HepG2 (cell line): ENCODE measurements at regions not wholly inside any gene's neighbourhood (a gene's known extent, or its start where the extent isn't known, plus 50 kb on each side); places are given as distances from the start of the nearest gene placed in this dataset.

Experiments used
- CTCF ChIP-seq: sonication (generic); formaldehyde crosslinking; IDR thresholded peaks from 2 replicates; pipeline ENCODE4 v1.5.0; 2020; ENCODE audit warnings: mild to moderate bottlenecking, missing genetic modification reagents, moderate library complexity
- JUNB ChIP-seq: sonication (generic); formaldehyde crosslinking; IDR thresholded peaks from 2 replicates; pipeline ENCODE4 v1.8.0; 2022; ENCODE audit warnings: missing genetic modification reagents, mild to moderate bottlenecking, borderline replicate concordance
- KDM3A ChIP-seq: IDR thresholded peaks from 2 replicates; pipeline ENCODE4 v1.6.1; 2018; ENCODE audit warnings: low read depth, missing compliant biosample characterization
- NFE2L2 ChIP-seq: fragments of 150-350 bp; IDR thresholded peaks from 2 replicates; pipeline ENCODE4 v1.6.1; 2014; ENCODE audit warnings: low read length
- PBX3 ChIP-seq: sonication (generic); formaldehyde crosslinking; IDR thresholded peaks from 2 replicates; pipeline ENCODE4 v1.8.1; 2023; ENCODE audit warnings: missing genetic modification reagents, inconsistent platforms, borderline replicate concordance
- PHF21A ChIP-seq: sonication (generic); formaldehyde crosslinking; IDR thresholded peaks from 2 replicates; pipeline ENCODE4 v1.5.0; 2020; ENCODE audit warnings: mild to moderate bottlenecking, missing genetic modification reagents
- POLR2AphosphoS2 ChIP-seq: IDR thresholded peaks from 2 replicates; pipeline ENCODE4 v1.6.1; 2011; ENCODE audit warnings: low read depth, low read length, improper control_type of control experiment
- RBFOX2 ChIP-seq: fragments of 200-400 bp; formaldehyde crosslinking; IDR thresholded peaks from 2 replicates; pipeline ENCODE4 v1.6.1; 2017; ENCODE audit warnings: low read depth, mild to moderate bottlenecking, low read length
- RFX5 ChIP-seq: IDR thresholded peaks from 2 replicates; pipeline ENCODE4 v1.6.1; 2011; ENCODE audit warnings: low read depth, low read length, improper control_type of control experiment
- ZBTB10 ChIP-seq: sonication (generic); formaldehyde crosslinking; IDR thresholded peaks from 2 replicates; pipeline ENCODE4 v1.4.0; 2020; ENCODE audit warnings: missing genetic modification reagents, borderline replicate concordance
- ZNF274 ChIP-seq: sonication (generic); formaldehyde crosslinking; IDR thresholded peaks from 2 replicates; pipeline ENCODE4 v1.5.1; 2020; ENCODE audit warnings: mild to moderate bottlenecking, missing genetic modification reagents
- ZNF607 ChIP-seq: sonication (generic); formaldehyde crosslinking; IDR thresholded peaks from 2 replicates; pipeline ENCODE4 v1.5.1; 2020; ENCODE audit warnings: missing genetic modification reagents, mild to moderate bottlenecking, borderline replicate concordance
- ZUFSP ChIP-seq: sonication (generic); formaldehyde crosslinking; IDR thresholded peaks from 2 replicates; pipeline ENCODE4 v1.9.0; 2021; ENCODE audit warnings: missing genetic modification reagents, mild to moderate bottlenecking, borderline replicate concordance

- TF ChIP-seq ZBTB10 (CRISPR knock-in tag) = no peak
- TF ChIP-seq PHF21A (CRISPR knock-in tag) = no peak
- no peak for TF ChIP-seq RFX5
- no peak for TF ChIP-seq KDM3A
- no peak for TF ChIP-seq RBFOX2
- TF ChIP-seq JUNB (CRISPR knock-in tag) = no peak
- no peak for TF ChIP-seq NFE2L2
- no peak for TF ChIP-seq ZUFSP (CRISPR knock-in tag)
- TF ChIP-seq ZNF274 (CRISPR knock-in tag) = no peak
- no peak for TF ChIP-seq ZNF607 (CRISPR knock-in tag)
- no peak for TF ChIP-seq CTCF
- no peak for TF ChIP-seq PBX3 (CRISPR knock-in tag)
- no peak for TF ChIP-seq POLR2AphosphoS2
Observed at GRCh38 chr18:5049124-5049523, 147.9 kb downstream of the AKAIN1 start.
